Activated naive CD8-positive, alpha-beta T cell treated with anti-CD3 and anti-CD28 coated beads for 36 hours (primary cell): ENCODE measurements at regions not wholly inside any gene's neighbourhood (a gene's known extent, or its start where the extent isn't known, plus 50 kb on each side); places are given as distances from the start of the nearest gene placed in this dataset.
"Not testable (repeated sequence)": the region's sequence is repeated elsewhere in the genome, so short reads cannot be mapped to it uniquely, and the experiment has no call there.

Source experiments
- DNase-seq: peaks from one replicate; pipeline ENCODE4 v3.0.0; 2021
- H3K27ac Mint-ChIP-seq: one replicate; pipeline ENCODE4 v1.8.0; 2022; ENCODE audit warnings: mild to moderate bottlenecking, moderate library complexity, mixed read lengths
- H3K27me3 Mint-ChIP-seq: one replicate; pipeline ENCODE4 v1.8.0; 2022; ENCODE audit warnings: mild to moderate bottlenecking, mixed read lengths
- H3K36me3 Mint-ChIP-seq: one replicate; pipeline ENCODE4 v1.8.0; 2021; ENCODE audit warnings: mild to moderate bottlenecking, mixed read lengths
- H3K4me1 Mint-ChIP-seq: one replicate; pipeline ENCODE4 v1.8.0; 2021; ENCODE audit warnings: mixed read lengths
- H3K4me3 Mint-ChIP-seq: one replicate; pipeline ENCODE4 v1.8.0; 2022; ENCODE audit warnings: mild to moderate bottlenecking, moderate library complexity, mixed read lengths
- H3K9me3 Mint-ChIP-seq: one replicate; pipeline ENCODE4 v1.8.0; 2022; ENCODE audit warnings: mixed read lengths

- no peaks in the 10 kb centered on the region for H3K36me3 Mint-ChIP-seq
- no peak overlapping the region for H3K4me3 Mint-ChIP-seq
- no peak overlapping the region for H3K27ac Mint-ChIP-seq
- DNase-seq: no peak
- H3K4me1 Mint-ChIP-seq: no peaks in the 10 kb centered on the region
- no peaks in the 10 kb centered on the region for H3K27me3 Mint-ChIP-seq
- H3K9me3 Mint-ChIP-seq: no peaks in the 10 kb centered on the region
Observed at GRCh38 chr10:21421794-21422193, 103.7 kb downstream of the SKIDA1 start.

- H3K27me3 Mint-ChIP-seq: no peaks in the 10 kb centered on the region
- H3K4me3 Mint-ChIP-seq: no peak overlapping the region
- no peak for DNase-seq
- no peaks in the 10 kb centered on the region for H3K9me3 Mint-ChIP-seq
- H3K27ac Mint-ChIP-seq: no peak overlapping the region
- H3K36me3 Mint-ChIP-seq: no peaks in the 10 kb centered on the region
- no peaks in the 10 kb centered on the region for H3K4me1 Mint-ChIP-seq
Observed at GRCh38 chr10:21421016-21421415, 104.5 kb downstream of the SKIDA1 start.

DNA sequence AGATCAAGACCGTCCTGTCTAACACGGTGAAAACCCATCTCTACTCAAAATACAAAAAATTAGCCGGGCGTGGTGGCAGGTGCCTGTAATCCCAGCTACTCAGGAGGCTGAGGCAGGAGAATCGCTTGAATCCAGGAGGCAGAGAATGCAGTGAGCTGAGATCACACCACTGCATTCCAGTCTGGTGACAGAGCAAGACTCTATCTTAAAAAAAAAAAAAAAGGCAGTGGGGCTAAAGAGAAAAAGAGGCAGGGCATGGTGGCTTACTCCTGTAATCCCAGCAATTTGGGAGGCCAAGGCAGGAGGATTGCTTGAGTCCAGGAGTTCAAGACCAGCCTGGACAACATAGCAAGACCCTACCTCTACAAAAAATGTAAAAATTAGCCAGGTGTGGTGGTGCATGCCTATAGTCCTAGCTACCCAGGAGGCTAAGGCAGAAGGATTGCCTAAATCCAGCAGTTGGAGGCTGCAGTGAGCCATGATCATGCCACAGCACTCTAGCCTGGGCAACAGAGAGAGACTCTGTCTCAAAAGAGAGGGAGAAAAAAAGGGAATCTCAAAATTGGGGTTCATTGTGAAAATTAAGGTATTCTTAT lies 106.4 kb downstream of the SKIDA1 start:
- DNase-seq, H3K36me3 Mint-ChIP-seq, H3K4me1 Mint-ChIP-seq, H3K4me3 Mint-ChIP-seq, H3K27me3 Mint-ChIP-seq, H3K9me3 Mint-ChIP-seq, H3K27ac Mint-ChIP-seq: not testable (repeated sequence)

- no peak for DNase-seq
- Mint-ChIP-seq H3K27me3 (peaks cover 3% of the 10 kb centered on the region), H3K4me1 (no peaks in the 10 kb centered on the region), H3K4me3 (no peak overlapping the region), H3K9me3 (no peaks in the 10 kb centered on the region), H3K36me3 (no peaks in the 10 kb centered on the region), H3K27ac (no peak overlapping the region)
Observed at GRCh38 chr10:21417172-21417712, 108.2 kb downstream of the SKIDA1 start.

- H3K27me3 Mint-ChIP-seq: peaks cover 3% of the 10 kb centered on the region
- no peaks in the 10 kb centered on the region for H3K9me3 Mint-ChIP-seq
- no peak overlapping the region for H3K4me3 Mint-ChIP-seq
- no peaks in the 10 kb centered on the region for H3K36me3 Mint-ChIP-seq
- no peak for DNase-seq
- H3K27ac Mint-ChIP-seq: no peak overlapping the region
- H3K4me1 Mint-ChIP-seq: no peaks in the 10 kb centered on the region
Observed at GRCh38 chr10:21413680-21414079, 111.8 kb downstream of the SKIDA1 start.

- H3K27me3 Mint-ChIP-seq: peaks cover 3% of the 10 kb centered on the region
- H3K27ac Mint-ChIP-seq: no peak overlapping the region
Observed at GRCh38 chr10:21413268-21413667, 112.2 kb downstream of the SKIDA1 start.

GRCh38 chr10:21406595-21407193 lies 118.8 kb downstream of the SKIDA1 start:
- Mint-ChIP-seq H3K27me3 (no peaks in the 10 kb centered on the region), H3K4me3 (no peak overlapping the region), H3K4me1 (peaks cover 11% of the 10 kb centered on the region), H3K27ac (peak overlapping the region; percentile 55), H3K9me3 (no peaks in the 10 kb centered on the region), H3K36me3 (no peaks in the 10 kb centered on the region)
- no peak for DNase-seq

More at GRCh38 chr10:21413268-21413667, 112.2 kb downstream of the SKIDA1 start:
- no peaks in the 10 kb centered on the region for H3K4me1 Mint-ChIP-seq
- DNase-seq: no peak
- no peaks in the 10 kb centered on the region for H3K9me3 Mint-ChIP-seq
- no peaks in the 10 kb centered on the region for H3K36me3 Mint-ChIP-seq
- H3K4me3 Mint-ChIP-seq: no peak overlapping the region

- no peaks in the 10 kb centered on the region for H3K27me3 Mint-ChIP-seq
- no peaks in the 10 kb centered on the region for H3K9me3 Mint-ChIP-seq
- H3K4me3 Mint-ChIP-seq: no peak overlapping the region
- no peak for DNase-seq
- no peaks in the 10 kb centered on the region for H3K36me3 Mint-ChIP-seq
- H3K27ac Mint-ChIP-seq: no peak overlapping the region
- peaks cover 11% of the 10 kb centered on the region for H3K4me1 Mint-ChIP-seq
Observed at GRCh38 chr10:21405981-21406380, 119.5 kb downstream of the SKIDA1 start.

DNA sequence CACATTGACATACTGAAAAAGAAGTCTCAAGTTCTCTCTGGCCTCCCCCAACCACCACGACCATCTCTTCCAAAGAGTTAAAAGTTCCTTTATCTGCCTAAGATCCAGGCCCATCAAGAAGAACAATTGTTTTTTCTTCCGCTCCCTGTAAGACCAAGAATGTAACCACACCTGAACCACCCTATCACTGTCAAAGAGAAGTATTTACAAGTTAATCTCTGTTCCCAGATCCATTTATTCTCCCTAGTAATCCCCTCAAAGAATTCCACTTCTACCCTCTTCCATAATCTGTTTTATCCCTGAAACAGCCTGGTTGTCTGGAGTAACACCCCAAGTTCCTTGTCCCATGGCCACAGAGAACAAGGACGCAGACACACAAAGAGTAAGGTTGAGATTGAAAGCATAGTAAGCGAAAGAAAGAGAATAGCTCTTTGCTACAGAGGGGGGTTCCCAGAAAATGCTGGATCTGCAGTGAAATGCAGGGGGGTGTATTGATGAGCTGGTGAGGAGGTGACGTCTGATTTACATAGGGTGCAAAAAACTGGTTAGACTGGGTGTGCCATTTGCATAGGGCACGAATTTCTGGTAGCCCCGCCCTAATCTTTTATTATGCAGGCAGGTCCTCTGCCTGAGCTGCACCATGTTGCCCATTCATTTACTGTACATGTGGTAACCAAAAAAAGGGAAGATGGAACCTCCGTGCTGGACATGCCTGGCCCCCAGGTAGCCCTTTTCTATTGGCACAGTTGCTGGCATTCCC lies 122.0 kb downstream of the SKIDA1 start:
- no peak overlapping the region for H3K27ac Mint-ChIP-seq
- H3K4me3 Mint-ChIP-seq: no peak overlapping the region
- DNase-seq: no peak
- H3K4me1 Mint-ChIP-seq: peaks cover 11% of the 10 kb centered on the region
- H3K36me3 Mint-ChIP-seq: no peaks in the 10 kb centered on the region
- H3K9me3 Mint-ChIP-seq: no peaks in the 10 kb centered on the region
- no peaks in the 10 kb centered on the region for H3K27me3 Mint-ChIP-seq

DNA sequence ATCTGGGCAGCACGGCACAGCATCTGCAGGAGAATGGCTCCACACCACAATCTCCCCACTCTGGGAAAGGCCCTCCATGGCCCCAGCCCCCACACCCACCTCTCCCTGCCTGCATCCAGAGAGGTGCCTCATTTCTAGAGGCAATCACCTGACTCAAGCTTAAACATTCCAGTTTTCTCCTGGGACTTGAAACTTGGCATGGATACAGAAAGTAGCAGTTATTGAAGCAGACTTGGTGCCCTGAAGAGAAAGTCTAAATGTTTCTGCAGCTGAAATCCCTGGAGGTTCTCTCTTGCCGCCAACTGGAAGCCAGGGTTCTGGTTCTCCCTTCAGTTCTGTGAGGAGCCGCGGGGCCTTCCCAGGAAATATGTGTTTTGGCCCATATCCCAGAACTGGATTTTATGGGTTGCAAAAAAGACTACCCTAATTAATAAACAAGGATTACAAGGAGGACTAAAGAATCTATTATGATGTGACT lies 122.8 kb downstream of the SKIDA1 start:
- no peaks in the 10 kb centered on the region for H3K27me3 Mint-ChIP-seq
- H3K9me3 Mint-ChIP-seq: no peaks in the 10 kb centered on the region
- no peak for DNase-seq
- H3K4me1 Mint-ChIP-seq: peaks cover 11% of the 10 kb centered on the region
- no peak overlapping the region for H3K4me3 Mint-ChIP-seq
- H3K36me3 Mint-ChIP-seq: no peaks in the 10 kb centered on the region
- no peak overlapping the region for H3K27ac Mint-ChIP-seq

DNA sequence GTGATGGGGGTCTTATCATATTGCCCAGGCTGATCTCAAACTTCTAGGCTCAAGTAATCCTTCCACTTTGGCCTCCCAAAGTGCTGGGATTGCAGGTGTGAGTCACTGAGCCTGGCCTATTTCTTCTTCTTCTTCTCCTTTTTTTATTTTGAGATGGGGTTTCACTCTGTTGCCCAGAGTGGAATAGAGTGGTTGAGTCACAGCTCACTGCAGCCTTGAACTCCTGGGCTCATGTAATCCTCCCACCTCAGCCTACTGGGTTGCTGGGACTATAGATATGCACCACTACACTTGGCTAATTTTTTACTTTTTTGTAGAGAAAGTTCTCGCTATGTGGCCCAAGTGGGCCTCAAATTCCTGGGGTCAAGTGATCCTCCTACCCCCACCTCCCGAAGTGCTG lies 124.3 kb downstream of the SKIDA1 start:
- Mint-ChIP-seq H3K4me1 (no peaks in the 10 kb centered on the region), H3K27me3 (no peaks in the 10 kb centered on the region), H3K36me3 (no peaks in the 10 kb centered on the region), H3K27ac (no peak overlapping the region), H3K9me3 (no peaks in the 10 kb centered on the region), H3K4me3 (no peak overlapping the region)
- no peak for DNase-seq

GRCh38 chr10:21399392-21400035 lies 126.0 kb downstream of the SKIDA1 start:
- Mint-ChIP-seq H3K4me3 (no peak overlapping the region), H3K36me3 (peaks cover 2% of the 10 kb centered on the region), H3K27ac (no peak overlapping the region), H3K27me3 (no peaks in the 10 kb centered on the region), H3K9me3 (peaks cover 5% of the 10 kb centered on the region), H3K4me1 (no peaks in the 10 kb centered on the region)
- no peak for DNase-seq

DNA sequence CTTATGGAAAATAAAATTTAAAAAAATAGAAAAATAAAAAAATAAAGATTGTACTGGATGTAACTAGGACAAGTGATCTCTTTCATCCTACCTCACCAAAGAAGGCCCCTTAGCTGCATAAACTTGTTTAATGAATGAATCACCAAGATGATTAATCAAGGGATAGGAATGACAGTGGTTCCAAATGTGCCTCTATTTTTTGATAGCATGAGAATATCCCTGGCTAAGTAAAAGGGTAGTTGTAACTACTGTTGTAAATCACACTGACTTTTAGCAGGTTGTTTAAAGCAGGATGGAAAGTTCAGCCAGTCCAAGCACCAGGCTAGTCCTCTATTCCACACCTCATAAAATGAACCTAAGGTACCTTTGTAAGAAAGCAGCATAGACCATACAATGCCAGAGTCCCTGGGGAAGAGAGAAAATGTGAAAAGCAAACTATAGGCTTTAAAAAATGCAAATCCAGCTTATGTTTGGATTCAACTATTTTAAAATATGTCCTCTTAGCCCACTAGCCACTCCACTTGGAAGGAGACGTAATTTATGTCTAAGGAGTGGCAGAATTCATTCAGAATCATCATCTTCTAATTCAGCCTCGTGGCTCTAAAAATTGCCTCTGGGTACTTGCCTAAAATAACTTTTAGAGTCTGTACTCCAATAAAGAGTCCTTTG lies 126.8 kb downstream of the SKIDA1 start:
- Mint-ChIP-seq H3K27ac (no peak overlapping the region), H3K4me3 (no peak overlapping the region), H3K4me1 (no peaks in the 10 kb centered on the region), H3K36me3 (peaks cover 2% of the 10 kb centered on the region), H3K9me3 (peaks cover 5% of the 10 kb centered on the region), H3K27me3 (no peaks in the 10 kb centered on the region)
- DNase-seq: no peak

DNA sequence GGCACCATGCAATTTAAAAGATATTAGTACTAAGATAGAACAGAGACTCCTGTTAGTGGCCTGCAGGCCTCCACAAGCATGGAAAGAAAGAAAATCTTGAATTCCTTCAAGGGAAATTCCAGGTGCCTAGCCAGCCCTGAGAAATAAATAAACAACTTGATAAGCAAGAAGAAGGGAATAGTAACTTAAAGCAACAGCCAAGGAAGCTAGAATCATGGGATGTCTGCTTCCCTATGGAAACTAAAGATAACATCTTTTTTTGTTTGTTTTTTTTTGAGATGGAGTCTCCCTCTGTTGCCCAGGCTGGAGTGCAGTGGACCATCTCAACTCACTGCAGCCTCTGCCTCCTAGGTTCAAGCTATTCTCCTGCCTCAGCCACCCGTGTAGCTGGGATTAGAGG lies 128.6 kb downstream of the SKIDA1 start:
- peaks cover 5% of the 10 kb centered on the region for H3K9me3 Mint-ChIP-seq
- H3K27ac Mint-ChIP-seq: no peak overlapping the region
- no peaks in the 10 kb centered on the region for H3K27me3 Mint-ChIP-seq
- no peak overlapping the region for H3K4me3 Mint-ChIP-seq
- peaks cover 2% of the 10 kb centered on the region for H3K36me3 Mint-ChIP-seq
- H3K4me1 Mint-ChIP-seq: no peaks in the 10 kb centered on the region
- DNase-seq: no peak

- H3K9me3 Mint-ChIP-seq: peaks cover 5% of the 10 kb centered on the region
- no peak overlapping the region for H3K4me3 Mint-ChIP-seq
- H3K27ac Mint-ChIP-seq: no peak overlapping the region
- peaks cover 3% of the 10 kb centered on the region for H3K27me3 Mint-ChIP-seq
- H3K36me3 Mint-ChIP-seq: peaks cover 2% of the 10 kb centered on the region
- H3K4me1 Mint-ChIP-seq: no peaks in the 10 kb centered on the region
- DNase-seq: no peak
Observed at GRCh38 chr10:21393931-21394330, 131.6 kb downstream of the SKIDA1 start.
